ENCODE measurements at regions not wholly inside any gene's neighbourhood (a gene's known extent, or its start where the extent isn't known, plus 50 kb on each side); places are given as distances from the start of the nearest gene placed in this dataset.

DNA sequence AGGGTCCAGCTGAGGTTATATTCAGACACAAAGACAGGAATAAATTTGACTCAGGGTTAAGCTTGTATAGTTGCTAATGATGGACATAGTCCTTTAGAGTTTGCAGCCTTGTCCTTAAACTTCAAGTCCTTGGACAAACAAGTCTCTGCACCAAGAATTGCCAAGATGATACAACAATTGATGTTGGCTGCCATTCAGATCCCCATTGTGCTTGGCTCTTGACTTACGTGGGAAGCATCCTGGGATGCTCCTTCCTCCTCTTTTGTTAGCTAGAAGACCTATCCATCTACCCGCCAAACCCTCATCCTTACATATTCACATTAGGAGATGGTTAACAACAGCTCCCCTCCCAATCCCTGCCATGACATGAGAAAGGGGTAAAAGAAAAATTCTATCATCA is 115.6 kb downstream of the RDH14 start:
- H3K27ac ChIP-seq = no peak overlapping the region
- H3K4me1 ChIP-seq = no peaks in the 10 kb centered on the region
- intact Hi-C loops (cut with DNase I; ENCODE audit: low total_unique reads) = no loop called here
- no peak for TF ChIP-seq POLR2A (IDR thresholded peaks at IDR 0.05)
- TF ChIP-seq POLR2AphosphoS5 (IDR thresholded peaks at IDR 0.05) = no peak
- TF ChIP-seq, protein P1, sequence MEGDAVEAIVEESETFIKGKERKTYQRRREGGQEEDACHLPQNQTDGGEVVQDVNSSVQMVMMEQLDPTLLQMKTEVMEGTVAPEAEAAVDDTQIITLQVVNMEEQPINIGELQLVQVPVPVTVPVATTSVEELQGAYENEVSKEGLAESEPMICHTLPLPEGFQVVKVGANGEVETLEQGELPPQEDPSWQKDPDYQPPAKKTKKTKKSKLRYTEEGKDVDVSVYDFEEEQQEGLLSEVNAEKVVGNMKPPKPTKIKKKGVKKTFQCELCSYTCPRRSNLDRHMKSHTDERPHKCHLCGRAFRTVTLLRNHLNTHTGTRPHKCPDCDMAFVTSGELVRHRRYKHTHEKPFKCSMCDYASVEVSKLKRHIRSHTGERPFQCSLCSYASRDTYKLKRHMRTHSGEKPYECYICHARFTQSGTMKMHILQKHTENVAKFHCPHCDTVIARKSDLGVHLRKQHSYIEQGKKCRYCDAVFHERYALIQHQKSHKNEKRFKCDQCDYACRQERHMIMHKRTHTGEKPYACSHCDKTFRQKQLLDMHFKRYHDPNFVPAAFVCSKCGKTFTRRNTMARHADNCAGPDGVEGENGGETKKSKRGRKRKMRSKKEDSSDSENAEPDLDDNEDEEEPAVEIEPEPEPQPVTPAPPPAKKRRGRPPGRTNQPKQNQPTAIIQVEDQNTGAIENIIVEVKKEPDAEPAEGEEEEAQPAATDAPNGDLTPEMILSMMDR (IDR thresholded peaks at IDR 0.05 in 8 of 11, conservative IDR thresholded peaks at IDR 0.05 in 3 of 11) = no peak
- DNase-seq = no peak
- no peaks in the 10 kb centered on the region for H3K36me3 ChIP-seq
- 69 to 80% (median 73%) methylated on average over 2 of the region's 2 CpGs for WGBS, 5 donors
- no peak overlapping the region for H3K4me3 ChIP-seq
- H3K27me3 ChIP-seq (replicated peaks in 1 of 7) = peaks cover 0 to 3% (median 0%) of the 10 kb centered on the region in 7 donors
- no peaks in the 10 kb centered on the region for H3K9me3 ChIP-seq

DNA sequence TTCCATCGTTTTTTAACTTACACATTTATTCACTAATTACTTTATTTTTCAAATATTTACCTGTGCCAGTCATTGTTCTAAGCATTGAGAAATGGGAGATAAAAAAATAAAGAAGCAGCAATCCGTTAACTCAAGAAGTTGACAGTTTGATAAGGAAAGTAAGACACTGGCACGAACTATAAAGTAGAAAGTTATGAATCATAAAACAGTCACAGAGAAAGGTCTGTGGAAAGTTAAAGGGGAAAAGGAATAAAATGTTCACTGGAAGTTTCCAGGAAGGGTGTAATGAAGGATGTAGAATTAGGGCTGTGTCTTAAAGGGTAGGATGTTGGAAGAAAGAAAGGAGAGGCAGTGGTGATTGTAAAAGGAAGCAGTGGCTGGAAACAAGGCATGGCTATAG is 118.9 kb downstream of the RDH14 start:
- Histone ChIP-seq H3K27me3 (replicated peaks in 1 of 7) (peaks cover 0 to 3% (median 0%) of the 10 kb centered on the region in 7 donors), H3K36me3 (no peaks in the 10 kb centered on the region), H3K4me3 (no peak overlapping the region), H3K27ac (no peak overlapping the region), H3K9me3 (no peaks in the 10 kb centered on the region), H3K4me1 (no peaks in the 10 kb centered on the region)
- WGBS, 5 donors = 72 to 78% (median 76%) methylated on average over 3 of the region's 3 CpGs
- no peak for TF ChIP-seq POLR2A (IDR thresholded peaks at IDR 0.05)
- no peak for DNase-seq
- intact Hi-C loops (cut with DNase I; ENCODE audit: low total_unique reads) = no loop called here

DNA sequence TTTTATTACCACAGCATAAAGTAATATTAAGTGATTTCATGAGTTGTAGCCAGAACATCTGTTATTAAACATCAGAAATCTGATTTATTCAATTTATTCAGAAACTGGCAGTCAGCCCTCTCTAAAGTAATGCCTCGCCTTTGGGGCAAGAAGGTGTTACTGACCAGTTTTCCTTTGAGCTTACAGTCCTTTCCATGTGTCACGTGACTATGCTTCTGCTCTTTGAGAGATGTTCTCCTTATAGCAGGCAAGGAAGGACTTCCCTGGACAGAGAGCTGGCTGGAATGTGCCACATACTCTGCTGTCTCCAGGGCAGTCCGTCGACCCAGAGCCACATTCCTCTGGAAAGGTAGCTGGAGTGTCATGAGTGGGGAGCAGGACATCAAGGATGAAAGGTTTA is 119.7 kb downstream of the RDH14 start:
- H3K9me3 ChIP-seq = no peaks in the 10 kb centered on the region
- 80 to 88% (median 86%) methylated on average over 4 of the region's 4 CpGs for WGBS, 5 donors
- H3K4me3 ChIP-seq = no peak overlapping the region
- no peak for DNase-seq
- intact Hi-C loops (cut with DNase I; ENCODE audit: low total_unique reads) = no loop called here
- TF ChIP-seq POLR2AphosphoS5 (IDR thresholded peaks at IDR 0.05) (no peak), POLR2A (IDR thresholded peaks at IDR 0.05) (no peak)
- TF ChIP-seq, protein P1 (IDR thresholded peaks at IDR 0.05 in 8 of 11, conservative IDR thresholded peaks at IDR 0.05 in 3 of 11) = no peak
- H3K36me3 ChIP-seq = no peaks in the 10 kb centered on the region
- H3K27ac ChIP-seq = no peak overlapping the region
- H3K27me3 ChIP-seq (replicated peaks in 1 of 7) = peaks cover 0 to 3% (median 0%) of the 10 kb centered on the region in 7 donors
- H3K4me1 ChIP-seq = no peaks in the 10 kb centered on the region

DNA sequence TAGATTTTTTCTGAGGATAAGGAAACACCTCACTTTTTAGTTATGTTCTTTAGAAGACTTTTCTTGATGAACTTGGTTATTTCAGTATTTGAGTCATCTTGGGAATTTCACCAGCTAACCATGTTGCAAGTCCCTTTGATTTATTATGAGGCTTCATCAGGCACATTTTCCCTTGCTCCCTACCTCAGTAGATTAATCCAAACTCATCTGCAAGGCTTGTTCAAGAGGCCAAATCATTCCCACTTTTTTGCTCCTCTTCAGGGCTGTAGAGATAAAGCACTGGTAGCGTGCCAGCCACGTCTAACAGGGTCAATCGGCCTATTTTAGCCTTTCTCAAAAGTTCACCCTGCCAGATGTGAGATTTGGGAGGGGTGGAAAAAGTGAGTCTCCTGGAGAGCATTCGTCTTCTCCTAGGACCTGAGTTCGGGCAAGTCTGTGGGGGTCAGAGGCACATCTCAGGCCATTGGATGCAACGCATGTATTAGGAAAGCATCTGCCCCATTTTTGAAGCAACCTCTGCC is 120.3 kb downstream of the RDH14 start:
- no peak for DNase-seq
- no peak overlapping the region for H3K4me3 ChIP-seq
- intact Hi-C loops (cut with DNase I; ENCODE audit: low total_unique reads) = no loop called here

More for the DNA sequence above, 120.3 kb downstream of the RDH14 start:
- Histone ChIP-seq H3K27ac (no peak overlapping the region), H3K4me1 (no peaks in the 10 kb centered on the region), H3K27me3 (replicated peaks in 1 of 7) (peaks cover 0 to 3% (median 0%) of the 10 kb centered on the region in 7 donors), H3K36me3 (no peaks in the 10 kb centered on the region), H3K9me3 (no peaks in the 10 kb centered on the region)
- WGBS, 5 donors = 84 to 90% (median 87%) methylated on average over 6 of the region's 6 CpGs
- TF ChIP-seq, protein P1 (IDR thresholded peaks at IDR 0.05 in 8 of 11, conservative IDR thresholded peaks at IDR 0.05 in 3 of 11) = no peak
- TF ChIP-seq POLR2AphosphoS5 (IDR thresholded peaks at IDR 0.05) (no peak), POLR2A (IDR thresholded peaks at IDR 0.05) (no peak)

All from spleen (tissue), 11 donors.